ENCODE measurements at regions not wholly inside any gene's neighbourhood (a gene's known extent, or its start where the extent isn't known, plus 50 kb on each side); places are given as distances from the start of the nearest gene placed in this dataset.

DNA sequence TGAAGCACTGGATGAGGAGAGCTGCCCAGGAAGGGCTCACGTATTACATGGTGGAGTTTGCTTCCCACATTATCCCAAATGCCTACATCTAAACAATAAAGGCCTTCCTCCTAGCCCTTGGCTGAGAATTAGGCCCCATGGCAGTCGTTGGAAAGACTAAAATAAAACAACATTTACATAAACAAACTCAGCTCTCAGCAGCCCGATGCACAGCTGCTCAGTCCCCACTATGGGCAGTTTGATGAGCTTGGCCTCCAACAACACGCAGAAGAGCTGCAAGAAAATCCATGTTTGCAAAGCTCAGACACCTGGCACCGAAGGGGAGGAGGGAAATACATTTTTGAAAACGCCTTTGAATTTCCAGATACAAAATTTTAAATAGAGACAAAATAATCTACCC is 352.4 kb downstream of the EIPR1 start:
- Histone ChIP-seq H2AFZ (ENCODE audit: low read length) (no peak overlapping the region), H3K27ac (ENCODE audit: low read depth, low read length, poor library complexity, severe bottlenecking) (no peak overlapping the region), H3K79me2 (ENCODE audit: insufficient read depth, low read depth, low read length) (no peaks in the 10 kb centered on the region), H3K4me2 (ENCODE audit: low read length) (0 out of 2 replicates have a peak overlapping the region, but pooled peaks have one; percentile 3), H3K4me3 (ENCODE audit: low read depth, low read length, poor library complexity, severe bottlenecking) (no peak overlapping the region), H3K9me3 (ENCODE audit: low read length) (0 out of 2 replicates have a peak, but pooled peaks cover 4% of the 10 kb centered on the region), H4K20me1 (ENCODE audit: insufficient read depth, low read length) (no peaks in the 10 kb centered on the region), H3K36me3 (ENCODE audit: insufficient read depth, low read length) (no peaks in the 10 kb centered on the region), H3K9me2 (ENCODE audit: insufficient read depth, low read length) (no peaks in the 10 kb centered on the region), H3K4me1 (ENCODE audit: insufficient read depth, low read length, poor library complexity, severe bottlenecking) (peaks cover 15% of the 10 kb centered on the region)
- TF ChIP-seq EZH2phosphoT487 (IDR thresholded peaks at IDR 0.05; ENCODE audit: borderline replicate concordance, low read depth, low read length): no peak
- TF ChIP-seq, protein P1, sequence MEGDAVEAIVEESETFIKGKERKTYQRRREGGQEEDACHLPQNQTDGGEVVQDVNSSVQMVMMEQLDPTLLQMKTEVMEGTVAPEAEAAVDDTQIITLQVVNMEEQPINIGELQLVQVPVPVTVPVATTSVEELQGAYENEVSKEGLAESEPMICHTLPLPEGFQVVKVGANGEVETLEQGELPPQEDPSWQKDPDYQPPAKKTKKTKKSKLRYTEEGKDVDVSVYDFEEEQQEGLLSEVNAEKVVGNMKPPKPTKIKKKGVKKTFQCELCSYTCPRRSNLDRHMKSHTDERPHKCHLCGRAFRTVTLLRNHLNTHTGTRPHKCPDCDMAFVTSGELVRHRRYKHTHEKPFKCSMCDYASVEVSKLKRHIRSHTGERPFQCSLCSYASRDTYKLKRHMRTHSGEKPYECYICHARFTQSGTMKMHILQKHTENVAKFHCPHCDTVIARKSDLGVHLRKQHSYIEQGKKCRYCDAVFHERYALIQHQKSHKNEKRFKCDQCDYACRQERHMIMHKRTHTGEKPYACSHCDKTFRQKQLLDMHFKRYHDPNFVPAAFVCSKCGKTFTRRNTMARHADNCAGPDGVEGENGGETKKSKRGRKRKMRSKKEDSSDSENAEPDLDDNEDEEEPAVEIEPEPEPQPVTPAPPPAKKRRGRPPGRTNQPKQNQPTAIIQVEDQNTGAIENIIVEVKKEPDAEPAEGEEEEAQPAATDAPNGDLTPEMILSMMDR (conservative IDR thresholded peaks at IDR 0.05; ENCODE audit: low read length): no peak
- no TSS peak for BruUV-seq (replicated peaks)
- no peak for DNase-seq (ENCODE audit: low spot score)
- intact Hi-C loops (cut with micrococcal nuclease; ENCODE audit: unreplicated experiment): no loop called here
- ChIA-PET POLR2A (no interaction called here), CTCF (ENCODE audit: unreplicated experiment) (no interaction called here)

DNA sequence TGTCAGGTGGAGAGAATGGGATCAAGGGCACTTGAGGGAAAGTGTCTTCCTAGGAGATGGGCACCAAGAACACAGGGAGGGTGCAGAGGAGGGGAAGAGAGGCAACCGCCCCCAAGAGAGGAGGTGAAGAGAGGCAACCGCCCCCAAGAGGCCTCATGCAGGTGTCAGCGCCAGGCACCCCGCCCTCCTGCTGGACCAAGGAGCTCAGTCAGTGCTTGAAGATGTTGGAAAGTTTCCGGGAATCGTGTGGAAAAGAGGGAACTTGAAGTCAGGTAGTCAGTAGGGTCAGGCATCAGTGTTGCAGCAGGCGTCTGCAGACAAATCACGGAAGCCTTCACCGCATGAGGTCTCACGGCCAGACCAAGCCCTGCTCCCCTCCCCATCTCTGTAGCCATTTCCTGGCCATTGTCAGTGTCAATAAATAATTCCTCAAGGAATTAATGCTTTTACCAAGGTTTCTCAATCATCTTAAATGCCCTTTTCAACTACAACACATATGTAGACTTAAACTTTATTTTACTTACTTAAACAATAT is 353.1 kb downstream of the EIPR1 start:
- TF ChIP-seq, protein P1 (conservative IDR thresholded peaks at IDR 0.05; ENCODE audit: low read length): no peak
- no peak for TF ChIP-seq EZH2phosphoT487 (IDR thresholded peaks at IDR 0.05; ENCODE audit: borderline replicate concordance, low read depth, low read length)
- no TSS peak for BruUV-seq (replicated peaks)

DNA sequence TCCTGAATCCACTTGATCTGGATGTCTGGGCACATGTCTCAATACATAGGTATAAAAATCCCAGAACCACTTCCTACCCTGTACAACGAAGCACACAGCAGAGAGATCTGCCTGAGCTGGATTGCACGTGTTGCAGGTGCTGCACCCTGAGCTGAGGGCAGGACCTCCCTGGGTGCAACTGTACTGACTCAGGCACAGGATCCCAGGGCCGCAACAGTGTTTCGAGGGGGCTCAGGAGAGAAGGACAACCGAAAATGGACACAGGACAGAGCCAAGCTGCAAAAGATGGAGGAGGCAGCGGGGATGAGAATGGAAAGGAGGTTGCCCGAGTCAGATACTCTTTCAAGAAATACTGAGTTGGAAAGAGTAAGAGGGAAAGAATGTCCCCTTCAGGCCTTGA is 354.1 kb downstream of the EIPR1 start:
- H3K4me3 ChIP-seq (ENCODE audit: low read depth, low read length, poor library complexity, severe bottlenecking): no peak overlapping the region
- H3K9me2 ChIP-seq (ENCODE audit: insufficient read depth, low read length): no peaks in the 10 kb centered on the region
- no peak overlapping the region for H2AFZ ChIP-seq (ENCODE audit: low read length)
- ChIA-PET POLR2A (interaction anchor here (0.6 kb wide), 1 partner anchor 10 kb away, joined by 3 read pairs; no protein-coding TSS in a partner anchor), CTCF (ENCODE audit: unreplicated experiment) (no interaction called here)
- H3K27ac ChIP-seq (ENCODE audit: low read depth, low read length, poor library complexity, severe bottlenecking): no peak overlapping the region
- 0 out of 2 replicates have a peak, but pooled peaks cover 4% of the 10 kb centered on the region for H3K9me3 ChIP-seq (ENCODE audit: low read length)
- no peak overlapping the region for H3K4me2 ChIP-seq (ENCODE audit: low read length)
- peaks cover 15% of the 10 kb centered on the region for H3K4me1 ChIP-seq (ENCODE audit: insufficient read depth, low read length, poor library complexity, severe bottlenecking)
- H3K79me2 ChIP-seq (ENCODE audit: insufficient read depth, low read depth, low read length): no peaks in the 10 kb centered on the region
- H4K20me1 ChIP-seq (ENCODE audit: insufficient read depth, low read length): no peaks in the 10 kb centered on the region
- intact Hi-C loops (cut with micrococcal nuclease; ENCODE audit: unreplicated experiment): no loop called here
- BruUV-seq (replicated peaks): no TSS peak
- DNase-seq (ENCODE audit: low spot score): no peak
- no peak for TF ChIP-seq EZH2phosphoT487 (IDR thresholded peaks at IDR 0.05; ENCODE audit: borderline replicate concordance, low read depth, low read length)
- TF ChIP-seq, protein P1 (conservative IDR thresholded peaks at IDR 0.05; ENCODE audit: low read length): no peak
- no peaks in the 10 kb centered on the region for H3K36me3 ChIP-seq (ENCODE audit: insufficient read depth, low read length)

More for the DNA sequence above, 353.1 kb downstream of the EIPR1 start:
- H3K4me1 ChIP-seq (ENCODE audit: insufficient read depth, low read length, poor library complexity, severe bottlenecking): peaks cover 15% of the 10 kb centered on the region
- CTCF ChIA-PET (ENCODE audit: unreplicated experiment): no interaction called here
- no peak overlapping the region for H2AFZ ChIP-seq (ENCODE audit: low read length)
- no peak overlapping the region for H3K4me2 ChIP-seq (ENCODE audit: low read length)
- no peaks in the 10 kb centered on the region for H3K9me2 ChIP-seq (ENCODE audit: insufficient read depth, low read length)
- 0 out of 2 replicates have a peak, but pooled peaks cover 4% of the 10 kb centered on the region for H3K9me3 ChIP-seq (ENCODE audit: low read length)
- H3K79me2 ChIP-seq (ENCODE audit: insufficient read depth, low read depth, low read length): no peaks in the 10 kb centered on the region
- no peak overlapping the region for H3K4me3 ChIP-seq (ENCODE audit: low read depth, low read length, poor library complexity, severe bottlenecking)
- POLR2A ChIA-PET: no interaction called here
- no peak overlapping the region for H3K27ac ChIP-seq (ENCODE audit: low read depth, low read length, poor library complexity, severe bottlenecking)
- H4K20me1 ChIP-seq (ENCODE audit: insufficient read depth, low read length): no peaks in the 10 kb centered on the region
- intact Hi-C loops (cut with micrococcal nuclease; ENCODE audit: unreplicated experiment): no loop called here
- no peaks in the 10 kb centered on the region for H3K36me3 ChIP-seq (ENCODE audit: insufficient read depth, low read length)
- no peak for DNase-seq (ENCODE audit: low spot score)
